Epithelial cell of esophagus (primary cell): ENCODE measurements at regions not wholly inside any gene's neighbourhood (a gene's known extent, or its start where the extent isn't known, plus 50 kb on each side); places are given as distances from the start of the nearest gene placed in this dataset.
"Not testable (repeated sequence)": the region's sequence is repeated elsewhere in the genome, so short reads cannot be mapped to it uniquely, and the experiment has no call there.

Experiments
- DNase-seq: peaks from one replicate; pipeline ENCODE4 v3.0.0; 2010; ENCODE audit warnings: low read depth
- H3K4me3 ChIP-seq: 2 replicates; pipeline ENCODE4 v1.5.1; 2011; ENCODE audit warnings: mild to moderate bottlenecking, low read length, control low read depth
- TF ChIP-seq, protein P1 (sequence below): IDR thresholded peaks from 2 replicates; pipeline ENCODE4 v1.5.1; 2011; ENCODE audit warnings: low read depth, mild to moderate bottlenecking, low read length, control low read depth, inconsistent platforms; ENCODE audit not compliant: insufficient read depth; ENCODE audit errors: missing control alignments

DNA sequence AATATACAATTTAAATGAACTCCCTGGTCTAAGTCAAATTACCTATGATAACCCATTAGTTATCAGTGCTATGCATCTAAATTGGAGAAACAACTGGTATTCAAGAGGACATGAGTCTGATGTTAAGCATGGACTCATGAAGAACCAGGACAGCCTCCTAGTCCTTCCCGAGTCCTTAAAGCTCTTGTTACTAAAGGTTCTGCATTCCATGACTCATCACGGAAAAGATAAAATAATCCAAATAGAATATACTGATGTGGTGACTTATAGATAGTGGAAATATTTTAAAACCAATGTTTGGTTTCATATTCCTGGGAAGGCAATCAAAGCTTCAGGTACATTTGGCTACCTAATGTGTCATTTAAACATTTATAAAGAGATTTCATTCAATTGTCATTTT lies 117.2 kb upstream of the PMCH start:
- TF ChIP-seq, protein P1, sequence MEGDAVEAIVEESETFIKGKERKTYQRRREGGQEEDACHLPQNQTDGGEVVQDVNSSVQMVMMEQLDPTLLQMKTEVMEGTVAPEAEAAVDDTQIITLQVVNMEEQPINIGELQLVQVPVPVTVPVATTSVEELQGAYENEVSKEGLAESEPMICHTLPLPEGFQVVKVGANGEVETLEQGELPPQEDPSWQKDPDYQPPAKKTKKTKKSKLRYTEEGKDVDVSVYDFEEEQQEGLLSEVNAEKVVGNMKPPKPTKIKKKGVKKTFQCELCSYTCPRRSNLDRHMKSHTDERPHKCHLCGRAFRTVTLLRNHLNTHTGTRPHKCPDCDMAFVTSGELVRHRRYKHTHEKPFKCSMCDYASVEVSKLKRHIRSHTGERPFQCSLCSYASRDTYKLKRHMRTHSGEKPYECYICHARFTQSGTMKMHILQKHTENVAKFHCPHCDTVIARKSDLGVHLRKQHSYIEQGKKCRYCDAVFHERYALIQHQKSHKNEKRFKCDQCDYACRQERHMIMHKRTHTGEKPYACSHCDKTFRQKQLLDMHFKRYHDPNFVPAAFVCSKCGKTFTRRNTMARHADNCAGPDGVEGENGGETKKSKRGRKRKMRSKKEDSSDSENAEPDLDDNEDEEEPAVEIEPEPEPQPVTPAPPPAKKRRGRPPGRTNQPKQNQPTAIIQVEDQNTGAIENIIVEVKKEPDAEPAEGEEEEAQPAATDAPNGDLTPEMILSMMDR: no peak
- H3K4me3 ChIP-seq: no peak overlapping the region
- no peak for DNase-seq

DNA sequence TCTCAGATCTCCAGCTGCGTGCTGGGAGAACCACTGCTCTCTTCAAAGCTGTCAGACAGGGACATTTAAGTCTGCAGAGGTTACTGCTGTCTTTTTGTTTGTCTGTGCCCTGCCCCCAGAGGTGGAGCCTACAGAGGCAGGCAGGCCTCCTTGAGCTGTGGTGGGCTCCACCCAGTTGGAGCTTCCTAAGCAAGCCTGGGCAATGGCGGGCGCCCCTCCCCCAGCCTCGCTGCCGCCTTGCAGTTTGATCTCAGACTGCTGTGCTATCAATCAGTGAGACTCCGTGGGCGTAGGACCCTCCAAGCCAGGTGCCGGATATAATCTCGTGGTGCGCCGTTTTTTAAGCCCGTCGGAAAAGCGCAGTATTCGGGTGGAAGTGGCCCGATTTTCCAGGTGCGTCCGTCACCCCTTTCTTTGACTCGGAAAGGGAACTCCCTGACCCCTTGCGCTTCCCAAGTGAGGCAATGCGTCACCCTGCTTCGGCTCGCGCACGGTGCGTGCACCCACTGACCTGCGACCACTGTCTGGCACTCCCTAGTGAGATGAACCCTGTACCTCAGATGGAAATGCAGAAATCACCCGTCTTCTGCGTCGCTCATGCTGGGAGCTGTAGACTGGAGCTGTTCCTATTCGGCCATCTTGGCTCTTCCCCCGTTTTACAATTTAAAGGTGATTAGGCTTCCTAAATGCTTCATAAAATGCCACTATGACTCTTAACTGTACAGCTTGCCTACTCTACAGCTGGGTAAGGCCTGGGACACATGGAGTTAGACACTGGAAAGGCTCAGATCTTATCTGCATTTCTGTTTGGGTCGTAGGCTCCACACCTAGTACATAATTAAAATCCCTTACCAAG lies 115.7 kb upstream of the PMCH start:
- DNase-seq, H3K4me3 ChIP-seq: not testable (repeated sequence)

DNA sequence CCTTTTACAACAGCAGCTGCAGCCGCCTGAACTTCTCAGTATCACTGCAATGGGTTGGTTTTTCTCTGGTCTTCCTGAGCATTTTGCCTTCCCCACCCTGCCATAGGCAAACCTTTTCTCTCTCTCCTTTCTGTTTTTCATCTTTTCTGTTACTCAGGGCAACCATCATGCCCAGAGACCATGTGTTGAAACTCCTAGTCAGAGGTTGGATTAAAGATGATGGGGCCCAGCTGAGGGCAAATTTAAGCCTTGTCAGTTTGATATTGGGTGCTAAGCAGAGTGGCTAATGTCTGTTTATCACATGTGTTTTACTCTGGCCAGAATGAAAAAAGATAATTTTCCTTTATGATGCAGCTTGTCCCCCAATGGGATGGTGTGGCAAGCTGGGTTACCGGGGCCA lies 107.9 kb upstream of the PMCH start:
- no peak for DNase-seq
- no peak overlapping the region for H3K4me3 ChIP-seq
- TF ChIP-seq, protein P1: no peak

DNA sequence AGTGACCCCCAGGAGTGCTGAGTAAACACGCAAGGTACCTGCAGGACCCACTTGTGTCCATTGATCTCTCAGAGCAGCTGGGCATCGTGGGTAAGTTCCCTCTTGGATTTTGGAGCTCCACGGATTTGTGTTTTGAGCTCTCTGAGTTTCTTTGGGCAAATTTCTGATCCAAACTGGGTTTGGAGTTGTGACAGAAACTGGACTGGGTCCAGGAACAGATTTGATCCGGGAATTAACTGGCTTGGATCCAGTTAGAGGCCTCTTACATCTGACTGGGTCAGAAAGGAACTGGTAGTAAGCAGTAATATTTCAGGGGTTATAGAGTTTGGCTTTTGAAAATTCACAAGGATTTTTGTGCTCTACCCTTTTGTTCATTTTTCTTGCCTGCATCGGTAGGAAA lies 107.0 kb upstream of the PMCH start:
- not testable (repeated sequence) for H3K4me3 ChIP-seq, DNase-seq

DNA sequence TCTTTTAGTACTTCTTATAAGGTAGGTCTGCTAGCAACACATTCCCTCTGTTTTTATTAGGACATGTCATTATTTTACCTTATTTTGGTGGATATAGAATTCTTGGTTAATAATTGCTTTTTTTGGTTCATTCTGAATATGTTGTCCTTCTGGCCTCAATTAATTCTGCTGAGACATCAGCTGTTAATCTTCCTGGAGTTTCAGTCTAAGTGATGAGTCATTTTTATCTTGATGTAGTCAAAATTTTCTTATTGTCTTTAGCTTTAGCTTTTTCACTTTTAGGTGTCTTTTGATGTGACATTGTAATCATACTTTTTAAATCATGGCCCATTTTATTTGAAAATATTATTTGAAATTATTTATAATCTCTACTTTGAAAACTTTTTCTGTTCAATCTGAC lies 104.9 kb upstream of the PMCH start:
- H3K4me3 ChIP-seq: no peak overlapping the region
- peak; percentile 14 for DNase-seq
- TF ChIP-seq, protein P1: no peak

DNA sequence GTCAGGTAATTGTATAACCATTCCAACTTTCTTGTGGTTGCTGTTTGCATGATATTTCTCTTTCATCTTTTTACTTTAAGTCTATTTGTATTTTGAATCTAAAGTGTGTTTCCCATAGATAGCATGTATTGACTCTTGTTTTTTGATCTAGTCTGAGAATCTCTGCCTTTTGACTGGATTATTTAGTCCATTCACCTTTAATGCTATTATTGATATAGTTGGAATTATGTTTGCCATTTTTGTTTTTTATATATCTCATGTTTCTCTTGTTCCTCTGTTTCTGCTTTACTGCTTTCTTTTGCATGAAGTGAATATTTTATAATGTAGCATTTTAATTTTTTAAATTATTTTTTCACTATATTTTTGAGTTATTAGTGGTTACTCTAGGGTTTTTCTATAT lies 103.9 kb upstream of the PMCH start:
- TF ChIP-seq, protein P1: no peak
- no peak overlapping the region for H3K4me3 ChIP-seq
- DNase-seq: no peak

DNA sequence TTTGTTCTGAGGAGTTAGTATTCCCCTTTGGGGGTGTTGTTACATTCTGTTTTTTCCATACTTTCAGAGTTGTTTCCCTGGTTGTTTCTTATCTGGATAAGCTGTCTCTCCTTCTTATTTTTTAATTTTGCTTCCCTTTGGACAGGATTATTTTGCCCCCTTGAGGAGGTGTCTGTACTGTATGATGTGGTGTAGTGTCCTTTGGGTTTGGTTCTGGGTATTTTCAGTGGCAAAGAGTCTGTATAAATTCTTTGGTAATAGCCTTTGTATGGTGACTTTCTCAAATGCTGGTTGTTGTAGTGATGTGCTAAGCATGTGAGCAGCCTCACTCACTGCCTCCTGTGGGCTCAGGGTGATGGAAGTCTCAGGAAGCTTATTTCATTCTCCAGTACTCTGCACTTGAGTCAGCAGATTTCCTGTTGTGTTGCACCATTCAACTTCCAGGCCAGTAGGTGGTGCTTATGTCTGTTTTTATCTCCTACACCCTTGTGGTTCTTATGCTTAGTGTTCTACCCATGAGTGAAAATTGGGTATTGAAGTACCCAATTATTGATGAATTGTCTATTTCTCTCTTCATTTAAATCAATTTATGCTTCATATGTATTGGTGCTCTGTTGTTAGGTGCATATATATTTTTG lies 103.3 kb upstream of the PMCH start:
- TF ChIP-seq, protein P1: peak; percentile 65
- peak; percentile 77 for DNase-seq
- H3K4me3 ChIP-seq: no peak overlapping the region

DNA sequence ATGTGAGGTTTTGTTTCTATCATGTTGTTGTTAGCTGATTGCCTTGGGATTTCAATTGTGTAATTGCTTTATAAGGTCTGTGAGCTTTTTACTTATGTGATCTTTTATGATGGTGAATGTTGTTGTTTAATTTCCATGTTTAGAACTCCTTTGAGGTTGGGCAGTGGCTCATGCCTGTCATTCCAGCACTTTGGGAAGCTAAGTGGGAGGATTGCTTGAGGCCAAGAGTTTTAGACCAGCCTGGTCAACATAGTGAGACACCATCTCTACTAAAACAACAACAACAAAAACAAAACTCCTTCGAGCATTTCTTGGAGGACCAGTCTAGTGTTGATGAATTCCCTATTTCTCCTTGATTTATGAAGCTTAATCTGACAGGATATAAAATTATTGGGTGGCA lies 102.1 kb upstream of the PMCH start:
- DNase-seq: no peak
- TF ChIP-seq, protein P1: no peak
- H3K4me3 ChIP-seq: no peak overlapping the region
